Liver (tissue), 8 donors: ENCODE measurements at regions not wholly inside any gene's neighbourhood (a gene's known extent, or its start where the extent isn't known, plus 50 kb on each side); places are given as distances from the start of the nearest gene placed in this dataset.

Source experiments
- DNase-seq: peaks from one replicate; pipeline ENCODE4 v3.0.0-alpha.2; 2017; ENCODE audit warnings: low spot score
- H3K27ac ChIP-seq, 2 donors: one replicate each; pipeline ENCODE4 v1.7.0; 2013; ENCODE audit warnings: inconsistent platforms in 2 of 2, low read length in 2 of 2, control low read depth in 1 of 2, low read depth in 1 of 2, mild to moderate bottlenecking in 1 of 2
- H3K27me3 ChIP-seq, 4 donors: one replicate each; pipeline versions ENCODE4 v1.6.1 to v1.7.0; 2013; ENCODE audit warnings: low read length in 3 of 4, inconsistent platforms in 1 of 4, mild to moderate bottlenecking in 1 of 4, moderate library complexity in 1 of 4; ENCODE audit not compliant: control insufficient read depth in 4 of 4, insufficient read depth in 4 of 4
- H3K36me3 ChIP-seq, 4 donors: one replicate each; pipeline versions ENCODE4 v1.6.1 to v1.7.0; 2013; ENCODE audit warnings: low read length in 3 of 4, mild to moderate bottlenecking in 3 of 4, low read depth in 1 of 4, moderate library complexity in 1 of 4; ENCODE audit not compliant: control insufficient read depth in 4 of 4, insufficient read depth in 3 of 4
- H3K4me1 ChIP-seq, 4 donors: one replicate each; pipeline versions ENCODE4 v1.6.1 to v1.7.0; 2013; ENCODE audit warnings: low read length in 3 of 4, mild to moderate bottlenecking in 3 of 4, moderate library complexity in 1 of 4; ENCODE audit not compliant: control insufficient read depth in 4 of 4, insufficient read depth in 4 of 4
- H3K4me3 ChIP-seq, 3 donors: one replicate each; pipeline versions ENCODE4 v1.6.1 to v1.7.0; 2013; ENCODE audit warnings: low read length in 3 of 3, control low read depth in 1 of 3, low read depth in 1 of 3, mild to moderate bottlenecking in 1 of 3
- H3K9ac ChIP-seq, 2 donors: one replicate each; pipeline ENCODE4 v1.7.0; 2013; ENCODE audit warnings: low read length in 2 of 2, mild to moderate bottlenecking in 2 of 2, moderate library complexity in 2 of 2, control low read depth in 1 of 2, low read depth in 1 of 2
- H3K9me3 ChIP-seq, 4 donors: one replicate each; pipeline versions ENCODE4 v1.6.1 to v1.7.0; 2013; ENCODE audit warnings: low read length in 3 of 4; ENCODE audit not compliant: control insufficient read depth in 4 of 4
- CTCF ChIP-seq: fragments of 150-350 bp; IDR thresholded peaks from 2 replicates; pipeline ENCODE4 v1.5.1; 2017; ENCODE audit warnings: improper control_type of control experiment, low read depth, low read length; ENCODE audit not compliant: missing input control
- EGR1 ChIP-seq, 2 donors: IDR thresholded peaks; 2 replicates each; pipeline ENCODE4 v1.6.1; 2016 to 2018; ENCODE audit warnings: antibody characterized with exemption in 2 of 2, low read depth in 2 of 2
- FOXA1 ChIP-seq: IDR thresholded peaks from 2 replicates; pipeline ENCODE4 v1.6.1; 2016; ENCODE audit warnings: antibody characterized with exemption
- HNF4A ChIP-seq, 2 donors: conservative IDR thresholded peaks; 2 replicates each; pipeline ENCODE4 v1.6.1; 2016; ENCODE audit warnings: antibody characterized with exemption in 2 of 2, mild to moderate bottlenecking in 2 of 2
- HNF4G ChIP-seq: IDR thresholded peaks from 2 replicates; pipeline ENCODE4 v1.6.1; 2016; ENCODE audit warnings: antibody characterized with exemption
- JUND ChIP-seq, 2 donors: IDR thresholded peaks; 2 replicates each; pipeline ENCODE4 v1.6.1; 2016; ENCODE audit warnings: antibody characterized with exemption in 2 of 2
- MAX ChIP-seq: IDR thresholded peaks from 2 replicates; pipeline ENCODE4 v1.6.1; 2016; ENCODE audit warnings: antibody characterized with exemption
- NR2F2 ChIP-seq: IDR thresholded peaks from 2 replicates; pipeline ENCODE4 v1.6.1; 2016; ENCODE audit warnings: antibody characterized with exemption
- RAD21 ChIP-seq, 2 donors: IDR thresholded peaks; 2 replicates each; pipeline ENCODE4 v1.6.1; 2016; ENCODE audit warnings: antibody characterized with exemption in 2 of 2, mild to moderate bottlenecking in 2 of 2
- REST ChIP-seq: IDR thresholded peaks from 2 replicates; pipeline ENCODE4 v1.6.1; 2016; ENCODE audit warnings: antibody characterized with exemption, mild to moderate bottlenecking
- RXRA ChIP-seq, 2 donors: IDR thresholded peaks; 2 replicates each; pipeline ENCODE4 v1.6.1; 2017 to 2018; ENCODE audit warnings: antibody characterized with exemption in 2 of 2, mild to moderate bottlenecking in 1 of 2
- SP1 ChIP-seq: IDR thresholded peaks from 2 replicates; pipeline ENCODE4 v1.6.1; 2018; ENCODE audit warnings: antibody characterized with exemption, mild to moderate bottlenecking
- TAF1 ChIP-seq: conservative IDR thresholded peaks from 2 replicates; pipeline ENCODE4 v1.6.1; 2016; ENCODE audit warnings: antibody characterized with exemption, mild to moderate bottlenecking
- YY1 ChIP-seq: IDR thresholded peaks from 2 replicates; pipeline ENCODE4 v1.6.1; 2016; ENCODE audit warnings: antibody characterized with exemption, mild to moderate bottlenecking
- ZBTB33 ChIP-seq: IDR thresholded peaks from 2 replicates; pipeline ENCODE4 v1.6.1; 2016; ENCODE audit warnings: antibody characterized with exemption
- WGBS: extraction: QIAGEN DNeasy Blood & Tissue Kit; methylation state at CpG from one replicate; pipeline ENCODE4 v1.1.7; 2013; 5-methylcytosine and 5-hydroxymethylcytosine counted together
- TF ChIP-seq, protein P1 (sequence below): IDR thresholded peaks from 2 replicates; pipeline ENCODE4 v1.6.1; 2016; ENCODE audit warnings: antibody characterized with exemption
- donor health status: healthy.
- donor health status: healthy.
- donor health status: healthy.
- donor health status: healthy.
- donor health status: healthy.

DNA sequence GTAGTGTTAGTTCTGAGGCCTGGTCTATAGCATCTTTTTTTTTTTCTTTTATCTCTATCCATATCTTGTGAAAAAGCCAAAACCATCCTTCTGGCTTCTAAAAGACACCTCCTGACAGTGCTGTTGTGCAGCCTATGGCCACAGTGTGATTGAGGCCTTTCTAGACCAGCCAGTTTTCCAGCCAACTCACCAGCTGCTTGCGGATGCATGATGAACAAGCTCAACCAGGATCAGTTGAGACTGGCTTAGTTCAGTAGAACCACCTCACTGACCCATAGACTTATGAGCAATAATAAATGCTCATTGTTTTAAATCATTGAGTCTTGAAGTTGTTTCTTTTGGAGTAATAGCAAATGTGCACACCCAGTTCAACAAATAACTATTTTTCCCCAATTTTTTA, 296.9 kb downstream of the FAM170A start:
- Histone ChIP-seq H3K4me1 (no peaks in the 10 kb centered on the region), H3K9ac (no peak overlapping the region), H3K27me3 (no peaks in the 10 kb centered on the region), H3K27ac (no peak overlapping the region), H3K9me3 (peaks cover 0 to 3% (median 0%) of the 10 kb centered on the region in 4 donors), H3K36me3 (no peaks in the 10 kb centered on the region), H3K4me3 (no peak overlapping the region)
- WGBS, result 94% methylated on average over 1 of the region's 1 CpG
- TF ChIP-seq FOXA1, result no peak
- no peak for TF ChIP-seq EGR1 (IDR thresholded peaks at IDR 0.05; ENCODE audit: low read depth in 2 of 2)
- no peak for TF ChIP-seq CTCF
- TF ChIP-seq REST, result no peak
- TF ChIP-seq HNF4A (conservative IDR thresholded peaks at IDR 0.05), result no peak
- TF ChIP-seq SP1, result no peak
- TF ChIP-seq JUND (IDR thresholded peaks at IDR 0.05), result no peak
- no peak for TF ChIP-seq ZBTB33
- TF ChIP-seq, protein P1, sequence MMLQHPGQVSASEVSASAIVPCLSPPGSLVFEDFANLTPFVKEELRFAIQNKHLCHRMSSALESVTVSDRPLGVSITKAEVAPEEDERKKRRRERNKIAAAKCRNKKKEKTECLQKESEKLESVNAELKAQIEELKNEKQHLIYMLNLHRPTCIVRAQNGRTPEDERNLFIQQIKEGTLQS, result no peak
- TF ChIP-seq MAX, result no peak
- no peak for TF ChIP-seq HNF4G
- TF ChIP-seq RAD21 (IDR thresholded peaks at IDR 0.05), result no peak
- no peak for TF ChIP-seq RXRA (IDR thresholded peaks at IDR 0.05)
- TF ChIP-seq NR2F2, result no peak
- no peak for DNase-seq

- Histone ChIP-seq H3K36me3 (no peaks in the 10 kb centered on the region), H3K4me1 (no peaks in the 10 kb centered on the region), H3K27me3 (no peaks in the 10 kb centered on the region), H3K27ac (no peak overlapping the region), H3K4me3 (no peak overlapping the region), H3K9ac (no peak overlapping the region), H3K9me3 (peaks cover 0 to 3% (median 0%) of the 10 kb centered on the region in 4 donors)
- DNase-seq, result no peak
- TF ChIP-seq REST (no peak), RXRA (IDR thresholded peaks at IDR 0.05) (no peak), JUND (IDR thresholded peaks at IDR 0.05) (no peak), RAD21 (IDR thresholded peaks at IDR 0.05) (no peak), HNF4G (no peak), YY1 (no peak), FOXA1 (no peak), TAF1 (no peak), NR2F2 (no peak), HNF4A (conservative IDR thresholded peaks at IDR 0.05) (no peak), SP1 (no peak), EGR1 (IDR thresholded peaks at IDR 0.05; ENCODE audit: low read depth in 2 of 2) (no peak), CTCF (no peak)
- TF ChIP-seq, protein P1, result no peak
Observed at GRCh38 chr5:119928974-119929373, 299.6 kb downstream of the FAM170A start.
